ENCODE measurements at regions not wholly inside any gene's neighbourhood (a gene's known extent, or its start where the extent isn't known, plus 50 kb on each side); places are given as distances from the start of the nearest gene placed in this dataset.

DNA sequence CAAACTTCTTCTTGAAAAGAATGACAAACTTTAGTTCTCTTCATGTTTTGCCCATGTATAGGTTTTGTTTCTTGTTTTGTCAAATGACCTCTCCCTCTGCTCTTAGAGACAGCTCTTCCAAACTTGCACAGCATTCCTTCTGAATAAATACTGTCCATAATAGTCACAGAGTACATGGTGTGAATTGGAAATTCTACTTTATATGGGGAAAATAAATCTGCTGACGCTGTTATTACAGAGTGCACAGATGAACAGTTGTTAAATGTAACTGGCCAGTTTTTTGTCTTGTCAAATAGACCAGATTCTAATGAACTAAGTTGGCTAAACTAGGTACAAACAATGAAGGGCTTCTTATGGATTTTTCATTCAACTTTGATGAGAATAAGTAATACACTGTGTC, 115.8 kb upstream of the DTNA start:
- TF ChIP-seq, protein P1, sequence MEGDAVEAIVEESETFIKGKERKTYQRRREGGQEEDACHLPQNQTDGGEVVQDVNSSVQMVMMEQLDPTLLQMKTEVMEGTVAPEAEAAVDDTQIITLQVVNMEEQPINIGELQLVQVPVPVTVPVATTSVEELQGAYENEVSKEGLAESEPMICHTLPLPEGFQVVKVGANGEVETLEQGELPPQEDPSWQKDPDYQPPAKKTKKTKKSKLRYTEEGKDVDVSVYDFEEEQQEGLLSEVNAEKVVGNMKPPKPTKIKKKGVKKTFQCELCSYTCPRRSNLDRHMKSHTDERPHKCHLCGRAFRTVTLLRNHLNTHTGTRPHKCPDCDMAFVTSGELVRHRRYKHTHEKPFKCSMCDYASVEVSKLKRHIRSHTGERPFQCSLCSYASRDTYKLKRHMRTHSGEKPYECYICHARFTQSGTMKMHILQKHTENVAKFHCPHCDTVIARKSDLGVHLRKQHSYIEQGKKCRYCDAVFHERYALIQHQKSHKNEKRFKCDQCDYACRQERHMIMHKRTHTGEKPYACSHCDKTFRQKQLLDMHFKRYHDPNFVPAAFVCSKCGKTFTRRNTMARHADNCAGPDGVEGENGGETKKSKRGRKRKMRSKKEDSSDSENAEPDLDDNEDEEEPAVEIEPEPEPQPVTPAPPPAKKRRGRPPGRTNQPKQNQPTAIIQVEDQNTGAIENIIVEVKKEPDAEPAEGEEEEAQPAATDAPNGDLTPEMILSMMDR (conservative IDR thresholded peaks at IDR 0.05; ENCODE audit: low read depth in 2 of 2): no peak
- TF ChIP-seq EZH2 (IDR thresholded peaks at IDR 0.05; ENCODE audit: low read depth, unreplicated experiment) (no peak), EZH2phosphoT487 (IDR thresholded peaks at IDR 0.05; ENCODE audit: unreplicated experiment) (no peak), ZNF114 (CRISPR knock-in tag; IDR thresholded peaks at IDR 0.05) (no peak), POLR2AphosphoS5 (IDR thresholded peaks at IDR 0.05; ENCODE audit: low read depth) (no peak), JUNB (IDR thresholded peaks at IDR 0.05; ENCODE audit: unreplicated experiment) (no peak), CREB1 (CRISPR knock-in tag; IDR thresholded peaks at IDR 0.05; ENCODE audit: low read depth) (no peak), NANOG (IDR thresholded peaks at IDR 0.05; ENCODE audit: borderline replicate concordance) (no peak), ETS1 (IDR thresholded peaks at IDR 0.05) (no peak), STAT1 (IDR thresholded peaks at IDR 0.05; ENCODE audit: unreplicated experiment) (no peak), ZNF331 (CRISPR knock-in tag; IDR thresholded peaks at IDR 0.05; ENCODE audit: low read depth) (no peak)
- TF ChIP-seq, protein P2, sequence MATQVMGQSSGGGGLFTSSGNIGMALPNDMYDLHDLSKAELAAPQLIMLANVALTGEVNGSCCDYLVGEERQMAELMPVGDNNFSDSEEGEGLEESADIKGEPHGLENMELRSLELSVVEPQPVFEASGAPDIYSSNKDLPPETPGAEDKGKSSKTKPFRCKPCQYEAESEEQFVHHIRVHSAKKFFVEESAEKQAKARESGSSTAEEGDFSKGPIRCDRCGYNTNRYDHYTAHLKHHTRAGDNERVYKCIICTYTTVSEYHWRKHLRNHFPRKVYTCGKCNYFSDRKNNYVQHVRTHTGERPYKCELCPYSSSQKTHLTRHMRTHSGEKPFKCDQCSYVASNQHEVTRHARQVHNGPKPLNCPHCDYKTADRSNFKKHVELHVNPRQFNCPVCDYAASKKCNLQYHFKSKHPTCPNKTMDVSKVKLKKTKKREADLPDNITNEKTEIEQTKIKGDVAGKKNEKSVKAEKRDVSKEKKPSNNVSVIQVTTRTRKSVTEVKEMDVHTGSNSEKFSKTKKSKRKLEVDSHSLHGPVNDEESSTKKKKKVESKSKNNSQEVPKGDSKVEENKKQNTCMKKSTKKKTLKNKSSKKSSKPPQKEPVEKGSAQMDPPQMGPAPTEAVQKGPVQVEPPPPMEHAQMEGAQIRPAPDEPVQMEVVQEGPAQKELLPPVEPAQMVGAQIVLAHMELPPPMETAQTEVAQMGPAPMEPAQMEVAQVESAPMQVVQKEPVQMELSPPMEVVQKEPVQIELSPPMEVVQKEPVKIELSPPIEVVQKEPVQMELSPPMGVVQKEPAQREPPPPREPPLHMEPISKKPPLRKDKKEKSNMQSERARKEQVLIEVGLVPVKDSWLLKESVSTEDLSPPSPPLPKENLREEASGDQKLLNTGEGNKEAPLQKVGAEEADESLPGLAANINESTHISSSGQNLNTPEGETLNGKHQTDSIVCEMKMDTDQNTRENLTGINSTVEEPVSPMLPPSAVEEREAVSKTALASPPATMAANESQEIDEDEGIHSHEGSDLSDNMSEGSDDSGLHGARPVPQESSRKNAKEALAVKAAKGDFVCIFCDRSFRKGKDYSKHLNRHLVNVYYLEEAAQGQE (IDR thresholded peaks at IDR 0.05; ENCODE audit: unreplicated experiment): no peak
- TF ChIP-seq, protein P3, sequence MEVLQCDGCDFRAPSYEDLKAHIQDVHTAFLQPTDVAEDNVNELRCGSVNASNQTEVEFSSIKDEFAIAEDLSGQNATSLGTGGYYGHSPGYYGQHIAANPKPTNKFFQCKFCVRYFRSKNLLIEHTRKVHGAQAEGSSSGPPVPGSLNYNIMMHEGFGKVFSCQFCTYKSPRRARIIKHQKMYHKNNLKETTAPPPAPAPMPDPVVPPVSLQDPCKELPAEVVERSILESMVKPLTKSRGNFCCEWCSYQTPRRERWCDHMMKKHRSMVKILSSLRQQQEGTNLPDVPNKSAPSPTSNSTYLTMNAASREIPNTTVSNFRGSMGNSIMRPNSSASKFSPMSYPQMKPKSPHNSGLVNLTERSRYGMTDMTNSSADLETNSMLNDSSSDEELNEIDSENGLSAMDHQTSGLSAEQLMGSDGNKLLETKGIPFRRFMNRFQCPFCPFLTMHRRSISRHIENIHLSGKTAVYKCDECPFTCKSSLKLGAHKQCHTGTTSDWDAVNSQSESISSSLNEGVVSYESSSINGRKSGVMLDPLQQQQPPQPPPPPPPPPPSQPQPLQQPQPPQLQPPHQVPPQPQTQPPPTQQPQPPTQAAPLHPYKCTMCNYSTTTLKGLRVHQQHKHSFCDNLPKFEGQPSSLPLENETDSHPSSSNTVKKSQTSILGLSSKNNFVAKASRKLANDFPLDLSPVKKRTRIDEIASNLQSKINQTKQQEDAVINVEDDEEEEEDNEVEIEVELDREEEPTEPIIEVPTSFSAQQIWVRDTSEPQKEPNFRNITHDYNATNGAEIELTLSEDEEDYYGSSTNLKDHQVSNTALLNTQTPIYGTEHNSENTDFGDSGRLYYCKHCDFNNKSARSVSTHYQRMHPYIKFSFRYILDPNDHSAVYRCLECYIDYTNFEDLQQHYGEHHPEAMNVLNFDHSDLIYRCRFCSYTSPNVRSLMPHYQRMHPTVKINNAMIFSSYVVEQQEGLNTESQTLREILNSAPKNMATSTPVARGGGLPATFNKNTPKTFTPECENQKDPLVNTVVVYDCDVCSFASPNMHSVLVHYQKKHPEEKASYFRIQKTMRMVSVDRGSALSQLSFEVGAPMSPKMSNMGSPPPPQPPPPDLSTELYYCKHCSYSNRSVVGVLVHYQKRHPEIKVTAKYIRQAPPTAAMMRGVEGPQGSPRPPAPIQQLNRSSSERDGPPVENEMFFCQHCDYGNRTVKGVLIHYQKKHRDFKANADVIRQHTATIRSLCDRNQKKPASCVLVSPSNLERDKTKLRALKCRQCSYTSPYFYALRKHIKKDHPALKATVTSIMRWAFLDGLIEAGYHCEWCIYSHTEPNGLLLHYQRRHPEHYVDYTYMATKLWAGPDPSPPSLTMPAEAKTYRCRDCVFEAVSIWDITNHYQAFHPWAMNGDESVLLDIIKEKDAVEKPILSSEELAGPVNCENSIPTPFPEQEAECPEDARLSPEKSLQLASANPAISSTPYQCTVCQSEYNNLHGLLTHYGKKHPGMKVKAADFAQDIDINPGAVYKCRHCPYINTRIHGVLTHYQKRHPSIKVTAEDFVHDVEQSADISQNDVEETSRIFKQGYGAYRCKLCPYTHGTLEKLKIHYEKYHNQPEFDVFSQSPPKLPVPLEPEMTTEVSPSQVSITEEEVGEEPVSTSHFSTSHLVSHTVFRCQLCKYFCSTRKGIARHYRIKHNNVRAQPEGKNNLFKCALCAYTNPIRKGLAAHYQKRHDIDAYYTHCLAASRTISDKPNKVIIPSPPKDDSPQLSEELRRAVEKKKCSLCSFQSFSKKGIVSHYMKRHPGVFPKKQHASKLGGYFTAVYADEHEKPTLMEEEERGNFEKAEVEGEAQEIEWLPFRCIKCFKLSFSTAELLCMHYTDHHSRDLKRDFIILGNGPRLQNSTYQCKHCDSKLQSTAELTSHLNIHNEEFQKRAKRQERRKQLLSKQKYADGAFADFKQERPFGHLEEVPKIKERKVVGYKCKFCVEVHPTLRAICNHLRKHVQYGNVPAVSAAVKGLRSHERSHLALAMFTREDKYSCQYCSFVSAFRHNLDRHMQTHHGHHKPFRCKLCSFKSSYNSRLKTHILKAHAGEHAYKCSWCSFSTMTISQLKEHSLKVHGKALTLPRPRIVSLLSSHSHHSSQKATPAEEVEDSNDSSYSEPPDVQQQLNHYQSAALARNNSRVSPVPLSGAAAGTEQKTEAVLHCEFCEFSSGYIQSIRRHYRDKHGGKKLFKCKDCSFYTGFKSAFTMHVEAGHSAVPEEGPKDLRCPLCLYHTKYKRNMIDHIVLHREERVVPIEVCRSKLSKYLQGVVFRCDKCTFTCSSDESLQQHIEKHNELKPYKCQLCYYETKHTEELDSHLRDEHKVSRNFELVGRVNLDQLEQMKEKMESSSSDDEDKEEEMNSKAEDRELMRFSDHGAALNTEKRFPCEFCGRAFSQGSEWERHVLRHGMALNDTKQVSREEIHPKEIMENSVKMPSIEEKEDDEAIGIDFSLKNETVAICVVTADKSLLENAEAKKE (CRISPR knock-in tag; IDR thresholded peaks at IDR 0.05): no peak

Data from GM23338 (cell line).